Smooth muscle cell (in vitro differentiated cells): ENCODE measurements at regions not wholly inside any gene's neighbourhood (a gene's known extent, or its start where the extent isn't known, plus 50 kb on each side); places are given as distances from the start of the nearest gene placed in this dataset.

Experiments
- DNase-seq: peaks from one replicate; lab custom pipeline; 2025; ENCODE audit not compliant: unreplicated experiment; lab: John Stamatoyannopoulos, UW
- H2AFZ ChIP-seq: fragments of 200-600 bp; sonication (generic); 2 replicates; pipeline ENCODE4 v1.6.0; 2016; ENCODE audit warnings: antibody characterized with exemption, low read depth, mild to moderate bottlenecking
- H3F3A ChIP-seq: fragments of 200-600 bp; sonication (generic); 2 replicates; pipeline ENCODE4 v1.6.0; 2017; ENCODE audit warnings: antibody characterized with exemption, low read depth
- H3K27ac ChIP-seq: fragments of 200-600 bp; sonication (generic); 2 replicates; pipeline ENCODE4 v1.5.1; 2016; ENCODE audit warnings: low read depth, mild to moderate bottlenecking
- H3K27me3 ChIP-seq: fragments of 200-600 bp; sonication (generic); 2 replicates; pipeline ENCODE4 v1.6.1; 2016; ENCODE audit warnings: low read depth, mild to moderate bottlenecking
- H3K36me3 ChIP-seq: fragments of 200-600 bp; sonication (generic); 2 replicates; pipeline ENCODE4 v1.5.1; 2016; ENCODE audit warnings: low read depth
- H3K4me1 ChIP-seq: fragments of 200-600 bp; sonication (generic); 2 replicates; pipeline ENCODE4 v1.5.1; 2016; ENCODE audit warnings: low read depth
- H3K4me2 ChIP-seq: fragments of 200-600 bp; sonication (generic); 2 replicates; pipeline ENCODE4 v1.6.0; 2016; ENCODE audit warnings: mild to moderate bottlenecking
- H3K4me3 ChIP-seq: fragments of 200-600 bp; sonication (generic); 2 replicates; pipeline ENCODE4 v1.5.1; 2016; ENCODE audit warnings: mild to moderate bottlenecking
- H3K79me2 ChIP-seq: fragments of 200-600 bp; sonication (generic); 2 replicates; pipeline ENCODE4 v1.6.0; 2016; ENCODE audit warnings: low read depth, mild to moderate bottlenecking
- H3K9ac ChIP-seq: fragments of 200-600 bp; sonication (generic); 2 replicates; pipeline ENCODE4 v1.6.0; 2016; ENCODE audit warnings: low read depth
- H3K9me3 ChIP-seq: fragments of 200-600 bp; sonication (generic); replicated peaks from 2 replicates; pipeline ENCODE4 v1.5.1; 2016; ENCODE audit warnings: low read depth
- H4K20me1 ChIP-seq: fragments of 200-600 bp; sonication (generic); 2 replicates; pipeline ENCODE4 v1.6.0; 2016; ENCODE audit warnings: low read depth
- WGBS: methylation state at CpG from one replicate; pipeline ENCODE4 v1.1.7; 2016; ENCODE audit warnings: low lambda C conversion rate; 5-methylcytosine and 5-hydroxymethylcytosine counted together
- TF ChIP-seq, protein P1 (sequence below): fragments of 200-600 bp; sonication (generic); IDR thresholded peaks from 2 replicates; pipeline ENCODE4 v1.5.1; 2017; ENCODE audit warnings: borderline replicate concordance, mild to moderate bottlenecking, antibody characterized with exemption; ENCODE audit not compliant: insufficient read depth, poor library complexity, severe bottlenecking

DNA sequence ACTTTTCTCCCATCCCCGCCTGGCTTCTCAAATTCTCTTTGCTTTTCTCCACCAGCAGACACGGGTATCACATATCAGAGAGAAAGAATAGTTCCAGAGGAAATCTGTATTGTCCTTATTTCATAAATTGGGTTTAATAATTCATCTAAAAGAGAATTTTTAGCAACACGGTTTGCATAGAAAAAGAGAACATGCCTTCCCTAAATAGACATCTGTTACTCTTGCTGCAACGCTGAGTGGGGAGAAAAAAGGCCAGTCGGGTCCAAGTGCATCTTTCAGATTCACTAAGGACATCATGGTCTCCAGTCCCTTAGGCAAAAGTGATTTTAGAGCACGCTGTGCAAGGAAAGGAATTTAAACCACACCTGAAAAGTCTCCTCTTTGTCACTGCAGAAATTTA lies 201.3 kb downstream of the ABHD5 start:
- no peak overlapping the region for H2AFZ ChIP-seq
- no peaks in the 10 kb centered on the region for H3K79me2 ChIP-seq
- TF ChIP-seq, protein P1, sequence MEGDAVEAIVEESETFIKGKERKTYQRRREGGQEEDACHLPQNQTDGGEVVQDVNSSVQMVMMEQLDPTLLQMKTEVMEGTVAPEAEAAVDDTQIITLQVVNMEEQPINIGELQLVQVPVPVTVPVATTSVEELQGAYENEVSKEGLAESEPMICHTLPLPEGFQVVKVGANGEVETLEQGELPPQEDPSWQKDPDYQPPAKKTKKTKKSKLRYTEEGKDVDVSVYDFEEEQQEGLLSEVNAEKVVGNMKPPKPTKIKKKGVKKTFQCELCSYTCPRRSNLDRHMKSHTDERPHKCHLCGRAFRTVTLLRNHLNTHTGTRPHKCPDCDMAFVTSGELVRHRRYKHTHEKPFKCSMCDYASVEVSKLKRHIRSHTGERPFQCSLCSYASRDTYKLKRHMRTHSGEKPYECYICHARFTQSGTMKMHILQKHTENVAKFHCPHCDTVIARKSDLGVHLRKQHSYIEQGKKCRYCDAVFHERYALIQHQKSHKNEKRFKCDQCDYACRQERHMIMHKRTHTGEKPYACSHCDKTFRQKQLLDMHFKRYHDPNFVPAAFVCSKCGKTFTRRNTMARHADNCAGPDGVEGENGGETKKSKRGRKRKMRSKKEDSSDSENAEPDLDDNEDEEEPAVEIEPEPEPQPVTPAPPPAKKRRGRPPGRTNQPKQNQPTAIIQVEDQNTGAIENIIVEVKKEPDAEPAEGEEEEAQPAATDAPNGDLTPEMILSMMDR: no peak
- H3K9ac ChIP-seq: no peak overlapping the region
- H3K27me3 ChIP-seq: peaks cover 22% of the 10 kb centered on the region
- no peaks in the 10 kb centered on the region for H3K9me3 ChIP-seq
- no peaks in the 10 kb centered on the region for H4K20me1 ChIP-seq
- DNase-seq: no peak
- no peaks in the 10 kb centered on the region for H3K36me3 ChIP-seq
- H3K4me2 ChIP-seq: no peak overlapping the region
- no peaks in the 10 kb centered on the region for H3F3A ChIP-seq
- no peak overlapping the region for H3K4me3 ChIP-seq
- H3K27ac ChIP-seq: no peak overlapping the region
- WGBS: 83% methylated on average over 6 of the region's 6 CpGs
- peaks cover 5% of the 10 kb centered on the region for H3K4me1 ChIP-seq

DNA sequence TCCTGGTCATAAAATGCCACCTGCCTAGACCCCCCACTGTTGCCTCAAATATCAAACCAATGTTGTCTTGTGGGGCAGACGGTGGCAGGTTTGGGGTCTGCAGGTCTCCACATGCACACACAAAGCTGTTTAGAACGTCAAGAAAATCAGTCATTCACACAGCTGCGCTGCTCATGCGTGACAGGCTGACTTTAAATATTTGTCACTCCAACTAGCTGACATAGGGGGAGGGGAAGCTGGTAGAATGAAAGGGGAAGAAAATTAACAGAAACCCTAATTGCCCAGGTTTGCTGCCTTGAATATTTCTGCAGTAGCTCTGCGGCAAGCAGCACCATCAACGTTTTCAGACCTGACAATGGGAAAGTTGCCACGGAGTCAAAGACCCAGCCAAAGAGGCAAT lies 201.8 kb downstream of the ABHD5 start:
- Histone ChIP-seq H2AFZ (no peak overlapping the region), H3K36me3 (no peaks in the 10 kb centered on the region), H3F3A (no peaks in the 10 kb centered on the region), H3K4me3 (no peak overlapping the region), H3K9ac (no peak overlapping the region), H3K79me2 (no peaks in the 10 kb centered on the region), H3K4me2 (no peak overlapping the region), H3K9me3 (no peaks in the 10 kb centered on the region), H3K27ac (no peak overlapping the region), H4K20me1 (no peaks in the 10 kb centered on the region), H3K27me3 (peaks cover 22% of the 10 kb centered on the region), H3K4me1 (peaks cover 5% of the 10 kb centered on the region)
- WGBS: 55% methylated on average over 7 of the region's 7 CpGs
- DNase-seq: no peak
- TF ChIP-seq, protein P1: no peak

- Histone ChIP-seq H3K4me1 (peaks cover 5% of the 10 kb centered on the region), H3K4me3 (peak overlapping the region; percentile 55), H3K9ac (no peak overlapping the region), H2AFZ (peak overlapping the region; percentile 75), H3K79me2 (no peaks in the 10 kb centered on the region), H4K20me1 (no peaks in the 10 kb centered on the region), H3K36me3 (no peaks in the 10 kb centered on the region), H3K27me3 (peaks cover 26% of the 10 kb centered on the region), H3K9me3 (no peaks in the 10 kb centered on the region), H3F3A (no peaks in the 10 kb centered on the region), H3K4me2 (peak overlapping the region; percentile 85), H3K27ac (no peak overlapping the region)
- DNase-seq: no peak
- 9% methylated on average over 14 of the region's 14 CpGs for WGBS
- TF ChIP-seq, protein P1: no peak
Measured at GRCh38 chr3:43893727-43894126, 203.0 kb downstream of the ABHD5 start.
